Osteocyte (in vitro differentiated cells): ENCODE measurements at regions not wholly inside any gene's neighbourhood (a gene's known extent, or its start where the extent isn't known, plus 50 kb on each side); places are given as distances from the start of the nearest gene placed in this dataset.

ENCODE experiments used
- DNase-seq: peaks from one replicate; pipeline ENCODE4 v3.0.0; 2021; ENCODE audit warnings: mixed read lengths; ENCODE audit not compliant: unreplicated experiment; ENCODE audit errors: extremely low spot score
- H3K27ac Mint-ChIP-seq: one replicate; pipeline ENCODE4 v1.8.0; 2021; ENCODE audit warnings: mild to moderate bottlenecking, mixed read lengths; ENCODE audit not compliant: unreplicated experiment
- H3K27me3 Mint-ChIP-seq: one replicate; pipeline ENCODE4 v1.8.0; 2021; ENCODE audit warnings: mixed read lengths; ENCODE audit not compliant: unreplicated experiment
- H3K36me3 Mint-ChIP-seq: one replicate; pipeline ENCODE4 v1.8.0; 2021; ENCODE audit warnings: mixed read lengths; ENCODE audit not compliant: unreplicated experiment
- H3K4me1 Mint-ChIP-seq: one replicate; pipeline ENCODE4 v1.8.0; 2021; ENCODE audit warnings: mixed read lengths; ENCODE audit not compliant: unreplicated experiment
- H3K4me3 Mint-ChIP-seq: one replicate; pipeline ENCODE4 v1.8.0; 2021; ENCODE audit warnings: mild to moderate bottlenecking, moderate library complexity, mixed read lengths; ENCODE audit not compliant: unreplicated experiment
- H3K9me3 Mint-ChIP-seq: one replicate; pipeline ENCODE4 v1.8.0; 2021; ENCODE audit warnings: mixed read lengths; ENCODE audit not compliant: unreplicated experiment
- TF ChIP-seq, protein P1 (sequence below): fragments of 200-600 bp; sonication (generic); IDR thresholded peaks from 2 replicates; pipeline ENCODE4 v1.5.0; 2021; ENCODE audit warnings: antibody characterized with exemption, mild to moderate bottlenecking, moderate library complexity

- Mint-ChIP-seq H3K36me3 (no peaks in the 10 kb centered on the region), H3K27me3 (peaks cover 35% of the 10 kb centered on the region), H3K9me3 (no peaks in the 10 kb centered on the region), H3K4me1 (no peaks in the 10 kb centered on the region), H3K27ac (no peak overlapping the region), H3K4me3 (no peak overlapping the region)
- DNase-seq = no peak
- TF ChIP-seq, protein P1, sequence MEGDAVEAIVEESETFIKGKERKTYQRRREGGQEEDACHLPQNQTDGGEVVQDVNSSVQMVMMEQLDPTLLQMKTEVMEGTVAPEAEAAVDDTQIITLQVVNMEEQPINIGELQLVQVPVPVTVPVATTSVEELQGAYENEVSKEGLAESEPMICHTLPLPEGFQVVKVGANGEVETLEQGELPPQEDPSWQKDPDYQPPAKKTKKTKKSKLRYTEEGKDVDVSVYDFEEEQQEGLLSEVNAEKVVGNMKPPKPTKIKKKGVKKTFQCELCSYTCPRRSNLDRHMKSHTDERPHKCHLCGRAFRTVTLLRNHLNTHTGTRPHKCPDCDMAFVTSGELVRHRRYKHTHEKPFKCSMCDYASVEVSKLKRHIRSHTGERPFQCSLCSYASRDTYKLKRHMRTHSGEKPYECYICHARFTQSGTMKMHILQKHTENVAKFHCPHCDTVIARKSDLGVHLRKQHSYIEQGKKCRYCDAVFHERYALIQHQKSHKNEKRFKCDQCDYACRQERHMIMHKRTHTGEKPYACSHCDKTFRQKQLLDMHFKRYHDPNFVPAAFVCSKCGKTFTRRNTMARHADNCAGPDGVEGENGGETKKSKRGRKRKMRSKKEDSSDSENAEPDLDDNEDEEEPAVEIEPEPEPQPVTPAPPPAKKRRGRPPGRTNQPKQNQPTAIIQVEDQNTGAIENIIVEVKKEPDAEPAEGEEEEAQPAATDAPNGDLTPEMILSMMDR = no peak
Measured at GRCh38 chr2:23326330-23326729, 58.6 kb upstream of the KLHL29 start.

GRCh38 chr2:23327416-23327815 is 57.6 kb upstream of the KLHL29 start:
- peaks cover 35% of the 10 kb centered on the region for H3K27me3 Mint-ChIP-seq
- no peak overlapping the region for H3K4me3 Mint-ChIP-seq
- H3K36me3 Mint-ChIP-seq = no peaks in the 10 kb centered on the region
- no peaks in the 10 kb centered on the region for H3K9me3 Mint-ChIP-seq
- no peak for DNase-seq
- no peak overlapping the region for H3K27ac Mint-ChIP-seq
- TF ChIP-seq, protein P1 = no peak
- H3K4me1 Mint-ChIP-seq = no peaks in the 10 kb centered on the region

GRCh38 chr2:23327887-23328286 is 57.1 kb upstream of the KLHL29 start:
- no peaks in the 10 kb centered on the region for H3K4me1 Mint-ChIP-seq
- no peaks in the 10 kb centered on the region for H3K36me3 Mint-ChIP-seq
- no peak for DNase-seq
- H3K27me3 Mint-ChIP-seq = peaks cover 32% of the 10 kb centered on the region
- TF ChIP-seq, protein P1 = no peak
- H3K4me3 Mint-ChIP-seq = no peak overlapping the region
- H3K27ac Mint-ChIP-seq = no peak overlapping the region
- no peaks in the 10 kb centered on the region for H3K9me3 Mint-ChIP-seq

DNA sequence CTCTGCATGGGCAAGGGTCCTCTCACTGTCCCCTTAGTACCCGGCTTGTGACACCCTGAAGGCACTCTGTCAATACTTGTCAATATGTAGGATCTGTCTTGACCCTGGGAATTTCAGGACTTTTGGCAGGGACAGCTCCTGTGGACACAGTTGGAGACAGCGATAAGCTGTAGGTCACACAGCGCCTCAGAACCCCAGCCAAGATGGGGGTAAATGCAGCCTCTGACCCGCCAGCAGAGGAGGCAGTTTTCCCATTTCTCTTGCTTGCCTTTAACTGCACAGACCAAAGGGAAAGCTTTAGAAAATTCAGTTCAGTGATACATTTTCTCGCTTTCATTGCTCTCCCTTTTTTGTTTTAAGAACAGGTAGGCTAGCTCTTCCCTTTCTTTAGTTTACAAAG is 54.8 kb upstream of the KLHL29 start:
- Mint-ChIP-seq H3K4me1 (no peaks in the 10 kb centered on the region), H3K27me3 (peaks cover 34% of the 10 kb centered on the region), H3K36me3 (no peaks in the 10 kb centered on the region), H3K4me3 (no peak overlapping the region), H3K9me3 (no peaks in the 10 kb centered on the region), H3K27ac (no peak overlapping the region)
- DNase-seq = no peak
- TF ChIP-seq, protein P1 = peak; percentile 12
